ENCODE measurements at regions not wholly inside any gene's neighbourhood (a gene's known extent, or its start where the extent isn't known, plus 50 kb on each side); places are given as distances from the start of the nearest gene placed in this dataset.

- Histone ChIP-seq H3K4me2 (ENCODE audit: low read length) (no peak overlapping the region), H3K9me3 (ENCODE audit: insufficient read depth, low read length) (no peaks in the 10 kb centered on the region), H3K4me3 (ENCODE audit: low read length) (no peak overlapping the region), H2AFZ (ENCODE audit: low read depth, low read length) (no peak overlapping the region), H3K79me2 (ENCODE audit: low read length) (no peaks in the 10 kb centered on the region), H3K9ac (ENCODE audit: low read length) (no peak overlapping the region), H3K36me3 (replicated peaks; ENCODE audit: low read depth, low read length) (no peaks in the 10 kb centered on the region), H4K20me1 (ENCODE audit: insufficient read depth, low read length) (no peaks in the 10 kb centered on the region), H3K27me3 (ENCODE audit: low read depth, low read length) (no peaks in the 10 kb centered on the region), H3K4me1 (ENCODE audit: low read length) (no peaks in the 10 kb centered on the region), H3K27ac (ENCODE audit: low read length) (no peak overlapping the region)
- no peak for TF ChIP-seq EZH2phosphoT487 (IDR thresholded peaks at IDR 0.05; ENCODE audit: low read depth)
- TF ChIP-seq CTCF (IDR thresholded peaks at IDR 0.05; ENCODE audit: low read depth, low read length): no peak
These were observed 1711.5 kb upstream of the NUDT12 start for GRCh38 chr5:105274079-105274478.

- no peak for TF ChIP-seq EZH2phosphoT487 (IDR thresholded peaks at IDR 0.05; ENCODE audit: low read depth)
These were observed 1700.9 kb upstream of the NUDT12 start for GRCh38 chr5:105263515-105263914.

GRCh38 chr5:105259581-105260217 is 1697.1 kb upstream of the NUDT12 start:
- no peak overlapping the region for H2AFZ ChIP-seq (ENCODE audit: low read depth, low read length)
- H3K79me2 ChIP-seq (ENCODE audit: low read length): no peaks in the 10 kb centered on the region

More at GRCh38 chr5:105263515-105263914, 1700.9 kb upstream of the NUDT12 start:
- Histone ChIP-seq H3K9ac (ENCODE audit: low read length) (no peak overlapping the region), H3K4me2 (ENCODE audit: low read length) (no peak overlapping the region), H3K27me3 (ENCODE audit: low read depth, low read length) (no peaks in the 10 kb centered on the region), H3K79me2 (ENCODE audit: low read length) (no peaks in the 10 kb centered on the region), H4K20me1 (ENCODE audit: insufficient read depth, low read length) (no peaks in the 10 kb centered on the region), H3K4me1 (ENCODE audit: low read length) (no peaks in the 10 kb centered on the region), H3K9me3 (ENCODE audit: insufficient read depth, low read length) (no peaks in the 10 kb centered on the region), H3K36me3 (replicated peaks; ENCODE audit: low read depth, low read length) (no peaks in the 10 kb centered on the region), H2AFZ (ENCODE audit: low read depth, low read length) (no peak overlapping the region), H3K27ac (ENCODE audit: low read length) (no peak overlapping the region), H3K4me3 (ENCODE audit: low read length) (no peak overlapping the region)

GRCh38 chr5:105238561-105238960 is 1676.0 kb upstream of the NUDT12 start:
- Histone ChIP-seq H3K27ac (ENCODE audit: low read length) (no peak overlapping the region), H3K9me3 (ENCODE audit: insufficient read depth, low read length) (no peaks in the 10 kb centered on the region), H3K27me3 (ENCODE audit: low read depth, low read length) (no peaks in the 10 kb centered on the region), H2AFZ (ENCODE audit: low read depth, low read length) (no peak overlapping the region), H3K79me2 (ENCODE audit: low read length) (no peaks in the 10 kb centered on the region), H3K36me3 (replicated peaks; ENCODE audit: low read depth, low read length) (no peaks in the 10 kb centered on the region), H3K4me1 (ENCODE audit: low read length) (no peaks in the 10 kb centered on the region), H3K9ac (ENCODE audit: low read length) (no peak overlapping the region), H4K20me1 (ENCODE audit: insufficient read depth, low read length) (no peaks in the 10 kb centered on the region), H3K4me3 (ENCODE audit: low read length) (no peak overlapping the region), H3K4me2 (ENCODE audit: low read length) (no peak overlapping the region)
- TF ChIP-seq EZH2phosphoT487 (IDR thresholded peaks at IDR 0.05; ENCODE audit: low read depth): no peak
- no peak for TF ChIP-seq CTCF (IDR thresholded peaks at IDR 0.05; ENCODE audit: low read depth, low read length)

More at GRCh38 chr5:105259581-105260217, 1697.1 kb upstream of the NUDT12 start:
- H3K9ac ChIP-seq (ENCODE audit: low read length): no peak overlapping the region
- no peak overlapping the region for H3K4me2 ChIP-seq (ENCODE audit: low read length)
- TF ChIP-seq EZH2phosphoT487 (IDR thresholded peaks at IDR 0.05; ENCODE audit: low read depth): no peak
- TF ChIP-seq CTCF (IDR thresholded peaks at IDR 0.05; ENCODE audit: low read depth, low read length): no peak
- H4K20me1 ChIP-seq (ENCODE audit: insufficient read depth, low read length): no peaks in the 10 kb centered on the region
- no peak overlapping the region for H3K27ac ChIP-seq (ENCODE audit: low read length)
- H3K4me1 ChIP-seq (ENCODE audit: low read length): no peaks in the 10 kb centered on the region
- H3K9me3 ChIP-seq (ENCODE audit: insufficient read depth, low read length): no peaks in the 10 kb centered on the region
- H3K36me3 ChIP-seq (replicated peaks; ENCODE audit: low read depth, low read length): no peaks in the 10 kb centered on the region
- no peak overlapping the region for H3K4me3 ChIP-seq (ENCODE audit: low read length)
- H3K27me3 ChIP-seq (ENCODE audit: low read depth, low read length): no peaks in the 10 kb centered on the region
